ENCODE measurements at regions not wholly inside any gene's neighbourhood (a gene's known extent, or its start where the extent isn't known, plus 50 kb on each side); places are given as distances from the start of the nearest gene placed in this dataset.

GRCh38 chr5:124438026-124438902, 308.2 kb downstream of the ZNF608 start:
- intact Hi-C loops (cut with micrococcal nuclease) = no loop called here
- Mint-ChIP-seq H3K4me1 (ENCODE audit: low read depth) (no peaks in the 10 kb centered on the region), H3K36me3 (ENCODE audit: low read depth) (no peaks in the 10 kb centered on the region), H3K27ac (no peak overlapping the region), H3K4me3 (no peak overlapping the region), H3K27me3 (no peaks in the 10 kb centered on the region), H3K9me3 (peaks cover 6% of the 10 kb centered on the region)

DNA sequence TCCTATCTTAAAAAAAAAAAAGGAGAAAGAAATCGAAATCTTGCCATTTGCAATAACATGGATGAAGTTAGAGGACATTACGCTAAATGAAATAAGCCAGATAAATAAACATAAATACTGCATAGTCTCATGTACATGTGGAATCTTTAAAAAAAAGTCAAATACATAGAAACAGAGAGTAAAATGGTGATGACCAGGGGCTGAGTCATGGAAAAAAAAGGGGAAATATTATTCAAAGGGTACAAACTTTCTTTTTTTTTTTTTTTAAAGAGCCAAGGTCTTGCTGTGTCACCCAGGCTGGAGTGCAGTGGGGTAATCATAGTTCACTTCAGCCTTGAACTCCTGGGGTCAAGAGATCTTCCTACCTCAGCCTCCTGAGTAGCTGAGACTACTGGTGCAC, 310.1 kb downstream of the ZNF608 start:
- Mint-ChIP-seq H3K27ac (no peak overlapping the region), H3K27me3 (no peaks in the 10 kb centered on the region), H3K36me3 (ENCODE audit: low read depth) (no peaks in the 10 kb centered on the region), H3K4me3 (no peak overlapping the region), H3K9me3 (peaks cover 6% of the 10 kb centered on the region), H3K4me1 (ENCODE audit: low read depth) (no peaks in the 10 kb centered on the region)
- intact Hi-C loops (cut with micrococcal nuclease) = no loop called here

GRCh38 chr5:124433170-124433569, 313.3 kb downstream of the ZNF608 start:
- H3K4me1 Mint-ChIP-seq (ENCODE audit: low read depth) = no peaks in the 10 kb centered on the region

GRCh38 chr5:124421584-124421983, 324.9 kb downstream of the ZNF608 start:
- no peak overlapping the region for H3K4me3 Mint-ChIP-seq
- H3K36me3 Mint-ChIP-seq (ENCODE audit: low read depth) = no peaks in the 10 kb centered on the region
- H3K4me1 Mint-ChIP-seq (ENCODE audit: low read depth) = no peaks in the 10 kb centered on the region
- H3K9me3 Mint-ChIP-seq = peaks cover 56% of the 10 kb centered on the region
- no peaks in the 10 kb centered on the region for H3K27me3 Mint-ChIP-seq
- intact Hi-C loops (cut with micrococcal nuclease) = no loop called here
- H3K27ac Mint-ChIP-seq = no peak overlapping the region

More at GRCh38 chr5:124433170-124433569, 313.3 kb downstream of the ZNF608 start:
- intact Hi-C loops (cut with micrococcal nuclease) = no loop called here
- no peak overlapping the region for H3K27ac Mint-ChIP-seq
- no peak overlapping the region for H3K4me3 Mint-ChIP-seq
- H3K9me3 Mint-ChIP-seq = peaks cover 6% of the 10 kb centered on the region
- no peaks in the 10 kb centered on the region for H3K36me3 Mint-ChIP-seq (ENCODE audit: low read depth)
- no peaks in the 10 kb centered on the region for H3K27me3 Mint-ChIP-seq

GRCh38 chr5:124420952-124421351, 325.5 kb downstream of the ZNF608 start:
- no peak overlapping the region for H3K4me3 Mint-ChIP-seq
- intact Hi-C loops (cut with micrococcal nuclease) = no loop called here
- no peak overlapping the region for H3K27ac Mint-ChIP-seq
- H3K36me3 Mint-ChIP-seq (ENCODE audit: low read depth) = no peaks in the 10 kb centered on the region
- no peaks in the 10 kb centered on the region for H3K4me1 Mint-ChIP-seq (ENCODE audit: low read depth)
- H3K27me3 Mint-ChIP-seq = no peaks in the 10 kb centered on the region
- H3K9me3 Mint-ChIP-seq = peaks cover 51% of the 10 kb centered on the region

- H3K9me3 Mint-ChIP-seq = peaks cover 45% of the 10 kb centered on the region
- H3K4me1 Mint-ChIP-seq (ENCODE audit: low read depth) = no peaks in the 10 kb centered on the region
- no peaks in the 10 kb centered on the region for H3K27me3 Mint-ChIP-seq
- H3K27ac Mint-ChIP-seq = no peak overlapping the region
- no peak overlapping the region for H3K4me3 Mint-ChIP-seq
- no peaks in the 10 kb centered on the region for H3K36me3 Mint-ChIP-seq (ENCODE audit: low read depth)
- intact Hi-C loops (cut with micrococcal nuclease) = no loop called here
These were observed 326.9 kb downstream of the ZNF608 start for GRCh38 chr5:124419531-124419930.

- H3K4me3 Mint-ChIP-seq = no peak overlapping the region
- H3K36me3 Mint-ChIP-seq (ENCODE audit: low read depth) = no peaks in the 10 kb centered on the region
- H3K9me3 Mint-ChIP-seq = peaks cover 39% of the 10 kb centered on the region
- intact Hi-C loops (cut with micrococcal nuclease) = no loop called here
- no peak overlapping the region for H3K27ac Mint-ChIP-seq
- no peaks in the 10 kb centered on the region for H3K4me1 Mint-ChIP-seq (ENCODE audit: low read depth)
- H3K27me3 Mint-ChIP-seq = no peaks in the 10 kb centered on the region
These were observed 328.0 kb downstream of the ZNF608 start for GRCh38 chr5:124418390-124418789.

- intact Hi-C loops (cut with micrococcal nuclease) = no loop called here
- no peaks in the 10 kb centered on the region for H3K4me1 Mint-ChIP-seq (ENCODE audit: low read depth)
These were observed 329.2 kb downstream of the ZNF608 start for GRCh38 chr5:124417196-124417595.

GRCh38 chr5:124416627-124417026, 329.8 kb downstream of the ZNF608 start:
- H3K27me3 Mint-ChIP-seq = no peaks in the 10 kb centered on the region
- H3K4me1 Mint-ChIP-seq (ENCODE audit: low read depth) = no peaks in the 10 kb centered on the region
- intact Hi-C loops (cut with micrococcal nuclease) = no loop called here
- peaks cover 44% of the 10 kb centered on the region for H3K9me3 Mint-ChIP-seq
- H3K4me3 Mint-ChIP-seq = no peak overlapping the region
- no peaks in the 10 kb centered on the region for H3K36me3 Mint-ChIP-seq (ENCODE audit: low read depth)
- H3K27ac Mint-ChIP-seq = no peak overlapping the region

More at GRCh38 chr5:124417196-124417595, 329.2 kb downstream of the ZNF608 start:
- Mint-ChIP-seq H3K4me3 (no peak overlapping the region), H3K36me3 (ENCODE audit: low read depth) (no peaks in the 10 kb centered on the region), H3K9me3 (peaks cover 48% of the 10 kb centered on the region), H3K27me3 (no peaks in the 10 kb centered on the region), H3K27ac (no peak overlapping the region)

DNA sequence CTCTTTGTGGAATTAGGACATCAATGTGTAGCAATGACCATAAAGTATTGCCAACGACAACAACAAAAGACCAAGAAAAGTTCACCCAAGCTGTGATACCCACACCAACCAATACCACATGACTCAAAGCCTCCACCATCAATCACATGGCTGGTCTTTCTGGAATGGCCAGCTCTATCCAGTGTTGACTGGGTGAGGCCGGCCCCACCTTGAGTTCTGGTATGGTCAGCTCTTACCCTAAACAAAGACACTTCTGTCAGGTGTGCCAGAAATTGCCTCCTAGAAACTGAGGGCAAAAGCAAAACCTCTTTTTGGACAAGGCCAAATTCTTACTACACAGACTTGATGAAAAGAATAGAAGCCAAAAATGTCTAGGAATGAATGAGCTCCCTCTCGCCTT, 331.5 kb downstream of the ZNF608 start:
- Mint-ChIP-seq H3K27me3 (no peaks in the 10 kb centered on the region), H3K4me1 (ENCODE audit: low read depth) (no peaks in the 10 kb centered on the region), H3K36me3 (ENCODE audit: low read depth) (no peaks in the 10 kb centered on the region), H3K9me3 (peaks cover 32% of the 10 kb centered on the region), H3K27ac (no peak overlapping the region), H3K4me3 (no peak overlapping the region)
- intact Hi-C loops (cut with micrococcal nuclease) = no loop called here

DNA sequence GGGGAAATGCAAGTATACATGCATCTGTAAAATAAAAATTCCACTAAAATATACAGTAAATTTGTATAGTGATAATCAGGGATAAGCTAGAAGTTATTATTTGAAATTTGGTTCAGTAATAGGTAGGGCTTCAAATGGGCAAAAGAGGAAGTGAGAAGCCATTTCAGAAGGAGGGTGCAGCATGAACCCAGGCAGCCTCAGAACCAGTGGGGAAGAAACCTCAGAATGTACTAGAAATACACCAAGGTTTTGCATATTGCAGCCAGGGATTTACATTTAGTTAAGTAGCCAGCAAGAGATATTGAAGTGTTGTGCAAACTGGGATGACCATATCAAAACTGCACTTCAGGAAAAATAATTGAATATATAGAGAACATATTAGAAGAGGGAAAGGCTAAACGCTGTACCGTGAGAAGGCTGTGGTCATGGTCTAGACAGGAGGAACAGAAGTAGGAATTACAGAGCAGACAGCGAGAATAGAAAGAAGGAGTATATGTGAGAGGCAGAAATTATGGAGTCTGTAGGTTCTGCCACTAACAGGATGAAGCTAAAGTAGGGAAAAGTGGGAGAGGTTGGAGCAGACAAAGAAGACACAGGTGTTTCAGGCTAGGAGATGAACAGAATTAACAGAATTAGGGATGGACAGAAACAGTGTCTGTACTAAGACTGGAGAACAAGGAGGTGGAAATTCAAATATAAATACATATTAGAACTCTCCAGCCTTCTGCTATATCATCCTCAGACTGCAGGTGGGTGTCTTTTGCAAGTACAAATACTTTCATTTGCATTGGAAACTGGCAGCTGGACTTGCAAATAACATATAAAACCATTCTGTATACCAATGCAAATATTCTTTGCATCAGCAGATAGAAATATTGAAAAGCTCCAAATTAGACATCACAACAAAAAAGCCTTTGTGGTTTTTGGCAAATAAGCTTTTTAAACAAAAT, 335.6 kb downstream of the ZNF608 start:
- no peaks in the 10 kb centered on the region for H3K36me3 Mint-ChIP-seq (ENCODE audit: low read depth)
- H3K4me1 Mint-ChIP-seq (ENCODE audit: low read depth) = no peaks in the 10 kb centered on the region
- no peak overlapping the region for H3K27ac Mint-ChIP-seq
- intact Hi-C loops (cut with micrococcal nuclease) = no loop called here
- H3K27me3 Mint-ChIP-seq = no peaks in the 10 kb centered on the region
- H3K4me3 Mint-ChIP-seq = no peak overlapping the region
- H3K9me3 Mint-ChIP-seq = peaks cover 19% of the 10 kb centered on the region

DNA sequence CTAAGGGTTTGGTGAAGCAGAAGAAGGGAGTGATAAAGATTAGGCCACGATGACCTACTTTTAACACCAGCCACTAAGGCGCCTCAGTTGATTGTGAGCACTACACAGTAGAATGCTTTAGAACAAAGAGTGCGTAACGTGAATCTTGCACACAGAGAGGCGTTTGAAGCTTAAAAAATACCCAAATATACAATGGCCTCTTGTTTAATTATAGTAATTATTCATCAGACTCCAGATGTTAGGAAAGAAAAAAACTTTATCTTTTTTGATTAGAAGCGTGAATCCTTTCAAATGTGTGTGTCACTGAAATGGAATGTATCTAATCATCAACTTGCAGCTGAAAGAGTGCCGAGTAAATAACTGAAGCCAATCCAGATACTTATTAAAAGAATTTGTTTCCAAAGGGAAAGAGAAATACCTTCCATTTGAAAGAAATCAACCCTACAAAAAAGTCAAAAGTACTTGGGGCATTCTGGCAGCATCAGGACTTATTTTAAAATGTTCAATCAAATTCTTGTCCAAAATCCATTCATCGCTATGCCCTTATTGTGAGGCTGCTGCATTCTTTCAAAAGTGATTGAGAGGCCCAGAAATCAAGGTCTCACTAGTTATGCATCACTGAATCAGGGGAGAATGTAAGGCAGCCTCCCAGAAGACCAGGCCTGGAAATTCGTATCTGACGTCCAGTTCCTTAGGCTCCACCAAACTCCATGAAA, 337.5 kb downstream of the ZNF608 start:
- H3K4me1 Mint-ChIP-seq (ENCODE audit: low read depth) = no peaks in the 10 kb centered on the region
- H3K36me3 Mint-ChIP-seq (ENCODE audit: low read depth) = no peaks in the 10 kb centered on the region
- H3K27me3 Mint-ChIP-seq = no peaks in the 10 kb centered on the region
- no peak overlapping the region for H3K27ac Mint-ChIP-seq
- intact Hi-C loops (cut with micrococcal nuclease) = no loop called here
- no peak overlapping the region for H3K4me3 Mint-ChIP-seq
- H3K9me3 Mint-ChIP-seq = peaks cover 19% of the 10 kb centered on the region

GRCh38 chr5:124404796-124405195, 341.6 kb downstream of the ZNF608 start:
- no peak overlapping the region for H3K4me3 Mint-ChIP-seq
- no peak overlapping the region for H3K27ac Mint-ChIP-seq
- H3K27me3 Mint-ChIP-seq = no peaks in the 10 kb centered on the region
- no peaks in the 10 kb centered on the region for H3K4me1 Mint-ChIP-seq (ENCODE audit: low read depth)
- intact Hi-C loops (cut with micrococcal nuclease) = no loop called here
- no peaks in the 10 kb centered on the region for H3K36me3 Mint-ChIP-seq (ENCODE audit: low read depth)
- H3K9me3 Mint-ChIP-seq = no peaks in the 10 kb centered on the region

DNA sequence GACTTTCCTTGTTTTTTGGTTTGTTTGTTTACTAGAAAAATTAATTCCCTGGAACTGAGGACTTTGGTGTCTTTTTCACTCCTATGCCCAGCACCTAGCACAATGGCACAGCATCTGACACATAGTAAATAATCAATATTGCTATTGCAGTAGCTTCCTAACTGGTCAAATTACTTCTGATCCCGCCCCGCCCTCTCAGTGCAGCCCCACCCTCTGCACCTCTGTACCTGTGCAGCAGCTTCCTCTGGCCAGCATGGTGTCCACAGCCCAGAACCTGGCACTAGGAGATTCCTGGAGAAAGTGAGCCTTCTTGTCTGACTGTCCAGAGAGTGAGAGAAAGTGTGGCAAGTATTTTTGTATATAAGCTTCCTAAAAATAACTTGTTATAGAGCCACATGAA, 343.2 kb downstream of the ZNF608 start:
- no peaks in the 10 kb centered on the region for H3K36me3 Mint-ChIP-seq (ENCODE audit: low read depth)
- H3K4me1 Mint-ChIP-seq (ENCODE audit: low read depth) = no peaks in the 10 kb centered on the region
- no peak overlapping the region for H3K27ac Mint-ChIP-seq
- no peaks in the 10 kb centered on the region for H3K9me3 Mint-ChIP-seq
- no peaks in the 10 kb centered on the region for H3K27me3 Mint-ChIP-seq
- H3K4me3 Mint-ChIP-seq = no peak overlapping the region
- intact Hi-C loops (cut with micrococcal nuclease) = no loop called here
